GM21717 (cell line): ENCODE measurements at regions not wholly inside any gene's neighbourhood (a gene's known extent, or its start where the extent isn't known, plus 50 kb on each side); places are given as distances from the start of the nearest gene placed in this dataset.
"Not testable (repeated sequence)": the region's sequence is repeated elsewhere in the genome, so short reads cannot be mapped to it uniquely, and the experiment has no call there.

Source experiments
- ATAC-seq: cut with Tn5 transposase; IDR thresholded peaks from one replicate; pipeline ENCODE4 v1.9.1; 2021; ENCODE audit warnings: mild to moderate bottlenecking, moderate library complexity; ENCODE audit not compliant: unreplicated experiment

DNA sequence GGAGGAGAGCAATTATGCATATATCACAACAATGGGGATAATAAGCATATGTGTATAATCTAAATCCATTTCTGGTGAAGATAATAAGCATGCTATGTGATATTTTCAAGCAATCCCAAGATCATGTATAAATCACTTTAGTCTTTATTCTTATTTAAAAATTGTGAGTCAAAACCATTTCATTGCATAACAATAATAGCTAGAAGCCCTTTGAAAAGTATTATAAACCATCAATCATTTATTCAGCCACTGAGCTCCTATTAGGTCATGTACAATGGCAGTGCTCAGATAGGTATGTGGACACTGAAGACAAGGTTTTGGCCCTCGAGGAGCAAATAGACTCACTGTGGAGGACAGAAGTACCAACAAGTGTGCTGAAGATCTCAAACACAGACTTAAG, 113.1 kb downstream of the CDCA7 start:
- no peak for ATAC-seq

DNA sequence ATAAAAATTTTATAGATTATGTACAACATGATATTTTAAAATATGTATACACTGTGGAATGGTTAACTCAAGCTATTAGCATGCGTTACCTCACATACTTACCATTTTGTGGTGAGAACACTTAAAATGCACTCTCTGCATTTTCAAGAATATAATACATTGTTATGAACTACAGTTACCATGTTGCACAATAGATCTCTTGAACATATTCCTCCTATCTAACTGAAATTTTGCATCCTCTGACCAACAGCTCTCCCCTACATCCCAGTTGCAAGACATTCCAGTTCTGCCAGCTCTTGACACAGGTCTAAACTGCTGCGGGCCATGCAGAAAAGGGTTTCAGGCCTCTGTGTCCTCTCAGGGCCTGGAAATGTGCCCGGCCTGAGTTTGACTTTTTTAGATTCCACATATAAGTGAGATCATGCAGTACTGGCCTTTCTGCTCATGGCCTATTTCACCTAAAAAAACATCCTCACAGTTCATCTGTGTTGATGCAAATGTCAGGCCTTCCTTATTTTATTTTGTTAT, 113.7 kb downstream of the CDCA7 start:
- no peak for ATAC-seq

DNA sequence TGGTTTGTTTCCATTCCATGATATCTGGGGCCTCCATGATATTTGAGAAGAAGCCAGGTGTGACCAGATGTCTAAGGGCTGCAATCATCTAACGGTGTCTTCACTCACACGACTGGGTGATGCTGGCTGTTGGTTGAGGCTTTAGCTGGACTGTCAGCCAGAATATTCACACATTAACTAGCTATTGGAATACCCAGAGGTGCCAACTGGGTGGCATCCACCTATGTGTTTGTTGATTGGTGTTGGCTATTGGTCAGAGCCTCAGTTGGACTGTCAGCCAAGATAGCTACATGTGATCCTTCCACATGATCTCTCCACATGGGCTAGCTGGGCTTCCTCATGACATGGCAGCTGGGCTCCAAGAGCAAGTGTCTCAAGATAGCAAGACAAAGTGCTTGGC, 117.4 kb downstream of the CDCA7 start:
- ATAC-seq = no peak

DNA sequence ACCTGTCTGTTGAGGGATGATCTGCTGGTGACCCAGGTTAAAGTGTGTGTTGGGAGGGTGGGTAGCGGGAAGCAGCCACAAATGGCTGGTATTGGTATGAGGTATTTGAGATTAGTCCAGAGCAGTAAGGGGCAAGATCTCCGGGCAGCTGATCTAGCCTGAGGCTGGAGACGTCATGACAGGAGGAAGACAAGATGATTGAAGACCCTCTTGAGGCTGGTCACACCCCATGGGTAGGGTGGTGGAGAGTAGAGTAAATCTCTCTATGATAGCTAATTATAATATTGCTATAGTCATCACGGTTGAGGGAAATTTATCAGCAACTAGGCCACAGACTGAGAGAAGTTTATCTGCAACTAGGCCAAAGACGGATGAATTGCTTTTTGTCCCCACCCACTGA, 128.5 kb downstream of the CDCA7 start:
- no peak for ATAC-seq

DNA sequence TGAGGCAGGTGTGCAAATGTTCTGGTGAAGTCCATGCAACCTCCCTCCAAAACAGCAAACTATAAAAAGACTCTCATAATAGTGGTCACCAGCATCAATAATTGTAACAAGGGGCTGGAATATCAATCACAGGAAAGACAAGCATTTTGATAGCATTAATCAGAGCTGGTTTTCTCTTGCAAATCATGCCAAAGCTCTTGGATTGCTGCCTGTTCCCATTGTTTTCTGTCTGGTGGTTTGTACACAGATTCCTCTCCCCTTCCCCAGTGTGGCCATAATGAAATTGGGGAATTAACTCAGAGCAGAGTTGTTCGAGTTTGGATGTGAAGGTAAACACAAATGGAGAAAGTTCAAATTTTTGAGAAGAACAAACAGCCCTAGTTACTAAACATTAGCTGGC, 134.2 kb downstream of the CDCA7 start:
- no peak for ATAC-seq

DNA sequence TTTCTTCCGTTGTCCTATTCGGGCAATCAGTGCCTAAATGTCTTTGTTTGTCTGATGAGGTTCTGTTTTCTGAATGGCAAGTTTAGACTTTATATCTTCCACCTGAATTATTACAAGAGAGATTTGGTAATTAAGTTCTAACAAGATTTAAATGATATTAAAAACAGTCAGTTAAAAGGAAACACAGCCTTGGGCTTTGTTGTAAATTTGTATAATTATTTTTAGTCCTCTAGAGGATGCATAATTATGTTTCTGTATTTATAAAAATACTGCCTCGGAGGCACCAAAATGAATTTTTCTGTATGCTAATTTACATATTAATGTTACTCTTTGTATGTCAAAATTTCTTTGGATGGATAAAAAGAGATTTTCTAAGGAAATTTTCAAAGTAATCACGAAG, 136.7 kb downstream of the CDCA7 start:
- no peak for ATAC-seq

DNA sequence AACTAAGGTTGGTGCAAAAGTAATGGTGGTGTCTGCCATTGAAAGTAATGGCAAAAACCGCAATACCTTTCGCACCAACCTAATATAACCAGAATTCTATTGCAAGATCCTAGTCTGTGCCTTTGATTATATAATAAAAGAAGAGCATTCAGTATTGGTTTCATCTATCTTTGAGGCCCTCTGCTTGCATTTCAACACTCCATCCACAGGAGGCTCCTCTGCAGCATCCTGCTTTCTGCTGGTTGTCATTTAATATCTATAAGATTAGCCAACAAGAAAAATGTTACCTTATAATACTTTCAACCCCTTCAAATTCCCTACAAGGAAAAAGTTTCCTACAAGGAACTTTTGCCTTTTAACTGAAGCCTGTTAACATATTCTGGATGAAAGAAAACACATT, 139.2 kb downstream of the CDCA7 start:
- ATAC-seq = no peak

DNA sequence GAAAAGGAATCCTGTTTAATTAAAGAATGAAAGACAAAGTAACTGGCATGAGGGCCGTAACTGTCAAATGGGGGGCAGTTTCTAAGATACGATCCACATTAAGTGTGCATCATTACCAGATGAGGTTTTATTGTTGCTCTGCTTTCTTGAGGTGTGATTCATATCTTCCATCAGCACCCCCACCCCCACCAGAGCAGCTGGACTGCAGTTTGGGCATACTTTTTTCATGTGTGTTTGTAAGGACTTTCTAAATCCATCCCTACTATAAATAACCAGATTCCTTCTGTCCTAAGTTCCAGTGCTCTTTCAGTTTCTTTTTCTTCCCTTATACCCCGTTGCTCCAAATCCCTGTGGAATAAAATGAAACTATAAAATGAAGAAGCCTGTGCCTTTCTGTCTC, 142.1 kb downstream of the CDCA7 start:
- no peak for ATAC-seq

DNA sequence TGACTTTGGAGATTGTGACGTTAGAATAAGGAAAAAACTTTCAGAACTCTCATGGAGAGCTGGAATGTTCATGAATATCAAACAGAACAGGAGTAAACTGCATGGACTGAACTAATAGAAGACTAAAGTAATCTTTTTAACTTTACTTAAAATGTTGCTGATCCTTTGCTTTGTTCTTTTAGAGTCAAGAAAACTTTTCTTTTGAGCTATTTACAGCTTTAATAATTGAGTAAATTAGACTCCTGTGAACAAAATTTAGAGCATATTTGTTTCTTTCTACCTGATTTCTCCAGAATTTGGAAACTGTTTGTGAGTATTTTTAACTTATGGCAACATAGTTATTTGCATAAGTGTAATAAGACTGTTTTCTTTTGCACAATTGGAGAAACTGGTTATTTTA, 146.3 kb downstream of the CDCA7 start:
- no peak for ATAC-seq

DNA sequence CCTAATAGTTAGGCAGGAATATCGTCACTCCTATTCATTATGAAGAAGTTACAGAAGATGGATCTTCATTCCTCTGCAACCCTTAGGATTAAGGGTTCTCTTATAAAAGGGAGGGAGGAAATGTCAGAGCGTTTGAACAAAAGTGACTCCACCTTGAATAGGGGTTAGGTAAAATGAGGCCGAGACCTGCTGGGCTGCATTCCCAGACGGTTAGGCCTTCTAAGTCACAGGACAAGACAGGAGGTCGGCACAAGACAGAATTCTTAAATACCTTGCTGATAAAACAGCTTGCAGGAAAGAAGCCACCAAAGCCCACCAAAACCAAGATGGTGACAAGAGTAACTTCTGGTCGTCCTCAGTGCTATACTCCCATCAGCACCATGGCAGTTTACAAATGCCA, 147.6 kb downstream of the CDCA7 start:
- ATAC-seq = no peak

DNA sequence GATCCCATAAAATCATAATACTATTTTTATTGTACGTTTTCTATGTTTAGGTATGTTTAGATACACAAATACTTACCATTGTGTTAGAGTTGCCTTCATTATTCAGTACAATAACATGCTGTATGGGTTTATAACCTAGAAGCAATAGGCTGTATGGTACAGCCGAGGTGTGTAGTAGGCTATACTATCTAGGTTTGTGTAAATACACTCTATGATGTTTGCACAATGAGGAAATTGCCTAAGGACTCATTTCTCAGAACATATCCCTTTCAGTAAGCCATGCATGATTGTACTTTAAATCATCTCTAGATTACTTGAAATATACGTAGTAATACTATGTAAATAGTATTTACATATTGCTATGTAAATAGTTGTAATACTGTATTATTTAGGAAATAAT, 156.7 kb downstream of the CDCA7 start:
- ATAC-seq = no peak

DNA sequence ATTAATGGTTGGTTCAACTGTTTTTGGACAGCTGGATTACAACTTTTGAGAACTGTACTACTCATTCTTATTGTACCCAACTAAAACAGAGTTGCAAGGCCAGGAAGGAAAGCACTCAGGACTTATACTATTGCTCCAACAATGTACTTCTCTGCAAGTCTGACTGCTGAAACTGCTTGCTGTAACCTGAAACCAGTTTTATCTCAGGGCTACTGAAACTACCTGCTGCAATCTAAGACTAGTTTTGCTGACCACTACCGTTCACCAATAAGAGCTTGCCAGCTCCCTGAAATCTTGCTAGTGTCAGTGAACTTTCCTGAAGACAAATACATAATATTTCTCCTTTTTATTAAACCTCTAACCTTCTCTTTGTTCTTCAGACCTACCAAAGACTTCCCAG, 157.3 kb downstream of the CDCA7 start:
- no peak for ATAC-seq

DNA sequence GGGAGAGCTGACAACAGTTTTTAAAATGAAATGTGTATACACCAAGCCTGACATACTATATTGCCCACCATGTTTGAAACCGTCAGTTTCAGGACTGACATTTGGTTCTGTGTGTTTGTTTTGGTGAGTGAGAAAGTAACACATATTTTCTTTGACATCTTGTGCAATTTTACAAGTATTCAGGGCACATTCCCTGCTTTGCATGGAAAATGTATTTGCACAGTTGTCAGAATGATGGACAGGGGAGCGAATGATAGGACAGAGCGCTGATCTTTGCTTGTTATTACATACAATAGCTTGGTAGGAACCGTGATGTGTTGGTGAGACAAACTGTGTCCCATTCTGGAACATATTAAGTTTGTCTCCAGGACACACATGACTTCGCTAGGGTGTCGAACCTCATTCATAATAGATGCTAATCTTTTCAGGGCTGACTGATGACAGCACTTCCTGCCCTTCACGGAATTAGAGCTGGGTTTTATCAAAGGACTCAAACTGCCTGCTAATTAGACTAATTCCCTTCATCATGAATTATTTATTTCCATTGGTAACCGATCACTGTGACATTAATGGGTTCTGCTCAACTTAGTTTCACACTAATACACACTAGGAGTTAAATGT, 158.5 kb downstream of the CDCA7 start:
- no peak for ATAC-seq

DNA sequence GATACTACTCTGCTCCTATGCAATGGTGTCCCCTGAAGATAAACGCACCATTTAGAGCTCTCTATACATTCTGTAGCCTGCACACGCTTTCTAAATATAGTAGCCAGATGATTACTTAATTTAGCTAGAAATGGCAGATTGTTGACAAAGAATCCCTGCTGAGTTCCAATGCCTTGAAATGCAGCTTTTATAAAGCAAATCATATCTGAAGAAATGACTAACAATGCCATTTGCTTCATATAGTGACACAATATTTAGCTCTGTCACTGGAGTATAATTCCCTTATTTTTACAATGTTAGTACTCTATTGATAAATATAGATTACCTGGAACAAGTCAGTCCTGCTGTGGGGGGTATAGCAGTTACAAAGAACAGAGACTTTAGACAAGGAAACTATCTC, 166.2 kb downstream of the CDCA7 start:
- ATAC-seq = no peak

DNA sequence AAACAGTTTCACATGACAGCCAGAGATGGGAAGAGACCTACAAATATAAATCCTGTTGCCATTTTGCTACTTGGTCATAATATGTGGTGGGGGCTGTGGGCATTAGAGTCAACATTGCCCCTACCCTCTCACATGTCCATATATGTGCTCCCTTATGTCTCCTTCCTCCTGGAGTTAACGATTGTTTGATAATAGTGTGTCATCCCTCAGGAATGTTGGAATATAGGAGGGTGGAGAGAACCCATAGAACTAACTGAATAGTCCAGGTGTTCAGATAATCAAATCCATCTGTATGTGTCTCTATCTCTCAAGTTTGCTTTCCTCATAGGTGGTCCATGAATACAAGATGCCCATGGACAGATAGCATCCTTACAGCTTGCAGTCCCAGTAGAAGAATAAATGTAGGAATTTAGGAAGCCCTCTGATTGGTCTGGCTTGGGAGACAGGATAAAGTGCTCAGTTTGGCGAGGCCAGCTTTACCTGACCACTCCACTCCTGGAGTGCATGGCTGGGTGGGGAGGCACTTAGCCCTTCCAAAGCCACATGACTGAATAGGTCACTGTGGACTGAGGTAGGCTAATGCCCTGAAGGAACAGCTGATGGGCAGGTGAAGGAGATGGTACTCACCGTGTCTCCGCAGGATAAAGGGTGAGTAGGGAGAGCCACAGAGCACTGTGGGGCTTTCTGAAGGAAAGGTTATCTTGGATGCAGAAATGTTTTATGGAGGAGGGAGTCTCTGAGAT, 166.9 kb downstream of the CDCA7 start:
- no peak for ATAC-seq

DNA sequence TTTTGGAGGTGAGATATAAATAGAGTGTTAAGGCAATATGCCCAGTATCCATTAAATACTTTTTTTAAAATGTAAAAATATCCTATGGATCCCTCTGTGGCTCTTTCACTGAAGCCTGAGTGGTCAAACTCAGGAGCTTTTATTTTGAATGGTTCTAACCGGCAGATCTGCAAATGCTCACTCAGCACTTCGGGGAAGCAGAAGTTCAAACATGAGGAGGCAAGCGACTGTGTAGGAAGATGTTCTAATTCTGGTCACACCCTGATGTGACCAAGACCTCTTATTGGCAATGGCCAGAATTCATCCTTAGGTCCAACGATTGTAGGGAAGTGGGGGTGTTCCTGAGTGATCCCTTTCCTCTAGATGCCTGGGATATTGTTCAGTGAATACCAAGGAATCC, 168.8 kb downstream of the CDCA7 start:
- no peak for ATAC-seq

DNA sequence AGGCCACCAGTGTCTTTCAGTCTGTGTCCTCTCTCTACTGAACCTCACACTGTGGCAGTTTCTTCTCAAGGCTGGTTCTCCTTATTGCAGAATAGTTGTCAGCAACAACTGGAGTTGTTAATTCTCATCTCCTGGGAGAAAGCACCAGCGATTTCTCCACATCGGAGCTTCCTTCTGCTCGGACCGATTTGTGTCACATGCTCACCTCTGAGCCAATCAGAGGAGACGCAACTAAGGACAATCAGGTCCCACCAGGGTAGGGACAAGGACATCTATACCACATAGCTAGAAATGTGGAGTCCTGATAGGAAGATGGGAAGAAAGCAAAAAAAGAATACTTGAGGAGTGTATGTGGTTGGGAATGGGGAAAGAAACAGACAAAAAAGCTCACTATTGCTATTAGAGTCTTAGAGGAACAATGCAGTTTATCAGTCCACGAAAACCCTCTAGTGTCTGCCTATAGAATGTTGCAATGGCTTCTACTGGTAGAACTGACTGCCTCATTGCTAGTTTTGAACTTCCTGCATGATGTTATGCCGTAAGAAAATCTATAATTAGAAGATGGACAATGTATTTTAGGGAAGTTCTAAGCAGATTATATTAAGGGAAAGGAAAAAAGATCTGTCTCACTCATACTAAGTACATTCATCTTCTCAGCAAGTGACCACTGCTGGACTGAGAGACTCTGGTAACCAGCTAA, 169.7 kb downstream of the CDCA7 start:
- no peak for ATAC-seq

DNA sequence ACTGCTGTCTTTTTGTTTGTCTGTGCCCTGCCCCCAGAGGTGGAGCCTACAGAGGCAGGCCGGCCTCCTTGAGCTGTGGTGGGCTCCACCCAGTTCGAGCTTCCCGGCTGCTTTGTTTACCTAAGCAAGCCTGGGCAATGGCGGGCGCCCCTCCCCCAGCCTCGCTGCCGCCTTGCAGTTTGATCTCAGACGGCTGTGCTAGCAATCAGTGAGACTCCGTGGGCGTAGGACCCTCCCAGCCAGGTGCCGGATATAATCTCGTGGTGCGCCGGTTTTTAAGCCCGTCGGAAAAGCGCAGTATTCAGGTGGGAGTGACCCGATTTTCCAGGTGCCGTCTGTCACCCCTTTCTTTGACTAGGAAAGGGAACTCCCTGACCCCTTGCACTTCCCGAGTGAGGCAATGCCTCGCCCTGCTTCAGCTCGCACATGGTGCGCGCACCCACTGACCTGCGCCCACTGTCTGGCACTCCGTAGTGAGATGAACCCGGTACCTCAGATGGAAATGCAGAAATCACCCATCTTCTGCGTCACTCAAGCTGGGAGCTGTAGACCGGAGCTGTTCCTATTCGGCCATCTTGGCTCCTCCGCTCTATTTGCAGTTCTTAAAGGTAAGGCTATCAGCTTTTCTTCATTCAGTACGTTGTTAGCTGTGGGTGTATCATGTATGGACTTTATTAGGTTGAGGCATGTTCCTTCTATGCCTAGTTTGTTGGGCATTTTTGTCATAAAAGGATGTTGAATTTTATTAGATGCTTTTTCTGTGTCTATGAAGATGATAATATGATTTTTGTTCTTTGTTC, 178.3 kb downstream of the CDCA7 start:
- not testable (repeated sequence) for ATAC-seq

DNA sequence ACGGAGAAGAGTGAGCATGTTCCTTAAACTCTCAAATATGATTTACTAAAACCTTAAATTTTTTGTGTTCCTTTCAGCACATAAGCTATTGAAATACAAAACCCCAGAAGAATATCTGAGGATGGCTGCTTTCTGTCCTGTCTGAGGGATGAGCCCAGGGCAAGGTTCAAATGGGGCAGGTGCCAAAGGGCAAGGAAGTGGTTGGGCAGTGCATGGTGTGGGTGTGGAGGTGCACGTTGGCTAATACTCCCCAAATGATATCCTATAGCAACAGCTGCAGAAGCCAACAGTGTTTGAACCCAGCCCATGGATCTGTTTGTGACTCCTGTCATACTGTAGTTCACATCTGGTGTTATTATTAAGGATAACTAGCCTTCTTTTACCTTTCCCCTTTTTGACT, 183.0 kb downstream of the CDCA7 start:
- ATAC-seq = no peak

DNA sequence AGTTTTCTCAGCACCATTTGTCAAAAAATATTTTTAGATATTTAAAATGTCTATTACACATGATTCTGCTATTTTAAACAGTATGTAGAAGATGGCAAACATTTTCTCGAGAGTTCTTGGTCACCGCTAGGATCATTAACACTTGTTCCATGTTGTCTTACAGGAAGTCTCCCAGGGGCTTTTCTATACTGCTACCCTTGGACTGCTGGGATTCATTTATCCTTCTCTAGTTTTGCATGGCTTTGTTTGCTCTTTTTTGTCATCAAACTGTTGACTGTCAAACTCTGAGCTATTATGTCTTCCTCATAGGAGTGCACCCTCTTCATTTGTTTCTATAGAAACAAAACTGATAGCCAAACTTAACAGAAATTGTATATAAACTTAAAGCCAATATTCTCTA, 184.9 kb downstream of the CDCA7 start:
- ATAC-seq = no peak

DNA sequence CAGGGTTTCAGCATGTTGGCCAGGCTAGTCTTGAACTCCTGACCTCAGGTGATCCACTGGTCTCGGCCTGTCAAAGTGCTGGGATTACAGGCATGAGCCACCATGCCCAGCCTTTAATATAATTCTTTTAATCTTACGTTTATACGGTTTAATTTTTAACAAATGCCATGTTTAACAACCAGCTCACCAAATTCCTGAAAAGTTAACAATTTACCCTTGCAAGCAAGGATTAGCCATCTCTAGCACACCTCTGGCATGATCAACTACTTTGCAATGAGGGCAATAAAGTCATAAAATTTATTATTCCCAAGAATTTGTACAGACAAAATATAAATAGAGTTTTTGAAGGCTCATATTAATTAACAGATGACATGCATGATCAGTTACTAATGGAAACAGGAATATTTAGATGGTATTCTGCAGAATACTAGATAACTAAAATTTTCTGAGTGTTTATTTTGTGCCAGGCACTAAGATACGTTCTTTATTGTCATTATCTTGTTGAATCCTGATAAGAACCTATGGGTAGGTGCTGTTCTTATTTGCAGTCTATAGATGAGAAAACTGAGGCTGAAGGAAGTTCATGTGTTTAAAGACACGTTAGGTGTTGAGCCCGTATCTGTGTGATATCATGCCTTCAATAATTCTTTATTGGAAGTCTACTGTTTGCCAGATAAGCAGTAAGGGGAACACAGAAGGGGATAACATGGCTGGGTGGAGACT, 190.1 kb downstream of the CDCA7 start:
- ATAC-seq = no peak
